HepG2 (cell line): ENCODE measurements at regions not wholly inside any gene's neighbourhood (a gene's known extent, or its start where the extent isn't known, plus 50 kb on each side); places are given as distances from the start of the nearest gene placed in this dataset.

ENCODE experiments used
- ARID4A ChIP-seq: sonication (generic); formaldehyde crosslinking; IDR thresholded peaks from 2 replicates; pipeline ENCODE4 v1.5.0; 2020; ENCODE audit warnings: mild to moderate bottlenecking, missing genetic modification reagents, borderline replicate concordance
- HMG20B ChIP-seq: conservative IDR thresholded peaks from 2 replicates; pipeline ENCODE4 v1.6.1; 2016; ENCODE audit warnings: missing genetic modification reagents, missing compliant biosample characterization
- ISL2 ChIP-seq: sonication (generic); formaldehyde crosslinking; IDR thresholded peaks from 2 replicates; pipeline ENCODE4 v1.5.0; 2020; ENCODE audit warnings: missing genetic modification reagents
- KLF13 ChIP-seq: sonication (generic); formaldehyde crosslinking; IDR thresholded peaks from 2 replicates; pipeline ENCODE4 v1.4.0; 2020; ENCODE audit warnings: mild to moderate bottlenecking, missing genetic modification reagents
- LCORL ChIP-seq, 2 experiments: fragments of 450-650 bp in 1 of 2; sonication (generic) in 1 of 2; formaldehyde crosslinking in 1 of 2; IDR thresholded peaks; 2 replicates each; pipeline versions ENCODE4 v1.5.0 to v1.6.1; 2017 to 2020; ENCODE audit warnings: antibody characterized with exemption in 1 of 2, missing genetic modification reagents in 1 of 2
- PTBP1 ChIP-seq: fragments of 200-400 bp; formaldehyde crosslinking; IDR thresholded peaks from 2 replicates; pipeline ENCODE4 v1.6.1; 2018; ENCODE audit warnings: low read length, low read depth; ENCODE audit not compliant: poor library complexity, severe bottlenecking
- RBFOX2 ChIP-seq: fragments of 200-400 bp; formaldehyde crosslinking; IDR thresholded peaks from 2 replicates; pipeline ENCODE4 v1.6.1; 2017; ENCODE audit warnings: low read depth, mild to moderate bottlenecking, low read length
- REXO4 ChIP-seq: sonication (generic); formaldehyde crosslinking; IDR thresholded peaks from 2 replicates; pipeline ENCODE4 v1.8.0; 2022; ENCODE audit warnings: missing genetic modification reagents, mild to moderate bottlenecking, borderline replicate concordance
- RFXAP ChIP-seq: sonication (generic); formaldehyde crosslinking; IDR thresholded peaks from 2 replicates; pipeline ENCODE4 v1.4.0; 2020; ENCODE audit warnings: missing genetic modification reagents, borderline replicate concordance
- RNF2 ChIP-seq: fragments of 450-650 bp; conservative IDR thresholded peaks from 2 replicates; pipeline ENCODE4 v1.6.1; 2016; ENCODE audit warnings: low read depth
- SRF ChIP-seq: IDR thresholded peaks from 2 replicates; pipeline ENCODE4 v1.6.1; 2011; ENCODE audit warnings: mild to moderate bottlenecking, low read depth, low read length, moderate library complexity
- TOE1 ChIP-seq: sonication (generic); formaldehyde crosslinking; IDR thresholded peaks from 2 replicates; pipeline ENCODE4 v1.4.0; 2020; ENCODE audit warnings: mild to moderate bottlenecking, missing genetic modification reagents
- ZBED4 ChIP-seq: sonication (generic); formaldehyde crosslinking; IDR thresholded peaks from 2 replicates; pipeline ENCODE4 v1.4.0; 2020; ENCODE audit warnings: missing genetic modification reagents, borderline replicate concordance
- ZBTB34 ChIP-seq: sonication (generic); formaldehyde crosslinking; IDR thresholded peaks from 2 replicates; pipeline ENCODE4 v1.8.0; 2022; ENCODE audit warnings: mild to moderate bottlenecking, missing genetic modification reagents
- ZFAT ChIP-seq: sonication (generic); formaldehyde crosslinking; conservative IDR thresholded peaks from 2 replicates; pipeline ENCODE4 v1.8.1; 2023; ENCODE audit warnings: missing genetic modification reagents, inconsistent platforms
- ZNF143 ChIP-seq: sonication (generic); formaldehyde crosslinking; IDR thresholded peaks from 2 replicates; pipeline ENCODE4 v1.4.0; 2020; ENCODE audit warnings: missing genetic modification reagents
- ZNF24 ChIP-seq: fragments of 450-650 bp; IDR thresholded peaks from 2 replicates; pipeline ENCODE4 v1.6.1; 2017; ENCODE audit warnings: antibody characterized with exemption, mild to moderate bottlenecking
- ZNF292 ChIP-seq: sonication (generic); formaldehyde crosslinking; IDR thresholded peaks from 2 replicates; pipeline ENCODE4 v1.8.1; 2022; ENCODE audit warnings: mild to moderate bottlenecking, low read depth, missing genetic modification reagents, borderline replicate concordance
- ZNF296 ChIP-seq: sonication (generic); formaldehyde crosslinking; conservative IDR thresholded peaks from 2 replicates; pipeline ENCODE4 v1.5.0; 2020; ENCODE audit warnings: mild to moderate bottlenecking, missing genetic modification reagents
- ZNF331 ChIP-seq: sonication (generic); formaldehyde crosslinking; IDR thresholded peaks from 2 replicates; pipeline ENCODE4 v1.4.0; 2020; ENCODE audit warnings: missing genetic modification reagents
- ZNF556 ChIP-seq: sonication (generic); formaldehyde crosslinking; IDR thresholded peaks from 2 replicates; pipeline ENCODE4 v1.4.0; 2020; ENCODE audit warnings: mild to moderate bottlenecking, missing genetic modification reagents, borderline replicate concordance

- TF ChIP-seq ZBED4 (CRISPR knock-in tag) = peak; percentile 75; the same call in 1 of the 2 replicates
- TF ChIP-seq ZNF556 = peak; percentile 85; the same call in 1 of the 2 replicates
- peak; percentile 98 for TF ChIP-seq ISL2 (CRISPR knock-in tag)
- no peak for TF ChIP-seq ZNF296 (CRISPR knock-in tag)
- no peak; the same call in none of the 2 replicates for TF ChIP-seq TOE1 (CRISPR knock-in tag)
- no peak; the same call in 1 of the 2 replicates for TF ChIP-seq ARID4A (CRISPR knock-in tag)
- TF ChIP-seq ZNF24 = peak; percentile 79
- no peak for TF ChIP-seq RBFOX2
- TF ChIP-seq PTBP1 = no peak
- peak; percentile 88 for TF ChIP-seq ZBTB34 (CRISPR knock-in tag)
- TF ChIP-seq ZFAT (CRISPR knock-in tag) = no peak
- TF ChIP-seq HMG20B (CRISPR knock-in tag) = peak; percentile 96
- no peak for TF ChIP-seq REXO4 (CRISPR knock-in tag)
- peak; percentile 95 for TF ChIP-seq ZNF331 (CRISPR knock-in tag)
- TF ChIP-seq RFXAP (CRISPR knock-in tag) = peak; percentile 91
- no peak for TF ChIP-seq RNF2
- no peak for TF ChIP-seq KLF13 (CRISPR knock-in tag)
- TF ChIP-seq SRF = peak; percentile 36; the same call in 1 of the 2 replicates
- TF ChIP-seq LCORL (IDR thresholded peaks at IDR 0.05) = peak; percentile 78
- peak; percentile 91 for TF ChIP-seq LCORL (CRISPR knock-in tag; IDR thresholded peaks at IDR 0.05)
- peak; percentile 16; the same call in 1 of the 2 replicates for TF ChIP-seq ZNF143 (CRISPR knock-in tag)
- TF ChIP-seq ZNF292 (CRISPR knock-in tag) = peak; percentile 71; the same call in 1 of the 2 replicates
Measured at GRCh38 chr2:234880551-234881211, 71.1 kb upstream of the SH3BP4 start (continued).
